Stimulated activated CD8-positive, alpha-beta memory T cell treated with anti-CD3 and anti-CD28 coated beads, Interleukin-7, amount 100 ng/mL, for 24 hours (primary cell): ENCODE measurements at regions not wholly inside any gene's neighbourhood (a gene's known extent, or its start where the extent isn't known, plus 50 kb on each side); places are given as distances from the start of the nearest gene placed in this dataset.

Experiments used
- DNase-seq: peaks from one replicate; pipeline ENCODE4 v3.0.0-alpha.2; 2020; ENCODE audit warnings: low read depth

- DNase-seq = no peak
Observed at GRCh38 chr16:79265196-79265595, 335.3 kb downstream of the MAF start.

- no peak for DNase-seq
Observed at GRCh38 chr16:79264237-79265109, 336.1 kb downstream of the MAF start.

DNA sequence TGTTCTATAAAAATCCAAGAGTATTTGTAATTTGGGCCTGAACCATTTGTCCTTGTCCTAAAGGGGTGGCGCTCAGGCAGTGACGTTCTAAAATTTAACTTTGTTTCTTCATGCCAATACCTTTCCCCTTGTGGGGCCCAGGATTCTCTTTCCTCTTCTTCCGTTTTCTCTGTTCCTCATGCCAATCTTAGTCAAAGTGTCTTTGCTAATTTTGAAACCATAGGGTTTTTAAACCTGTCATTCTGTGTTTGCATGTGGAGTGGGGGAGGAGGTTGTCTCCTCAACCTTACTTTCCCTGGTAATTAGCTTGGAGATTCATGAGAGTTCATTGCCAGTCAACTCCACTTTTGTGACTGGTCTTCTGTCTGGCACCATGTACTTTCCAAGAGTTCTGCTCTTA is 337.1 kb downstream of the MAF start:
- DNase-seq = no peak
